CD4-positive, alpha-beta T cell (primary cell): ENCODE measurements at regions not wholly inside any gene's neighbourhood (a gene's known extent, or its start where the extent isn't known, plus 50 kb on each side); places are given as distances from the start of the nearest gene placed in this dataset.

Source experiments
- ATAC-seq: fragments of 200-7000 bp; cut with Tn5 transposase; one replicate; pipeline ENCODE4 v1.10.0; 2022; ENCODE audit warnings: mild to moderate bottlenecking; ENCODE audit not compliant: poor library complexity
- CTCF ChIA-PET: fragments of 350-600 bp; sonication (Branson Sonifier 250); formaldehyde crosslinking; loops from one replicate; lab custom pipeline; 2021; ENCODE audit warnings: antibody characterized with exemption, inconsistent platforms; lab: Charles Lee
- POLR2A ChIA-PET: fragments of 350-600 bp; sonication (Branson Sonifier 250); formaldehyde crosslinking; loops from one replicate; lab custom pipeline; 2021; ENCODE audit warnings: antibody characterized with exemption, inconsistent platforms; lab: Charles Lee
- DNase-seq, 14 experiments: peaks; one replicate each; pipeline ENCODE4 v3.0.0-alpha.2; 2013 to 2020; ENCODE audit warnings: mixed read lengths in 2 of 14
- H3K27ac ChIP-seq, 2 donors: one replicate each; pipeline versions ENCODE4 v1.5.1 to v1.7.0; 2013; ENCODE audit warnings: low read length in 2 of 2, low read depth in 1 of 2, mild to moderate bottlenecking in 1 of 2
- H3K27me3 ChIP-seq, 2 experiments: 1 replicate in 1 of 2; 2 replicates in 1 of 2; pipeline versions ENCODE4 v1.6.1 to v1.7.0; 2013; ENCODE audit warnings: low read length in 2 of 2, control low read depth in 1 of 2, mild to moderate bottlenecking in 1 of 2, moderate library complexity in 1 of 2; ENCODE audit not compliant: insufficient read depth in 2 of 2, control insufficient read depth in 1 of 2
- H3K36me3 ChIP-seq: one replicate; pipeline ENCODE4 v1.6.1; 2013; ENCODE audit warnings: low read length, control low read depth; ENCODE audit not compliant: insufficient read depth
- H3K4me1 ChIP-seq: one replicate; pipeline ENCODE4 v1.6.1; 2013; ENCODE audit warnings: low read length, control low read depth; ENCODE audit not compliant: insufficient read depth
- H3K4me3 ChIP-seq: one replicate; pipeline ENCODE4 v1.5.1; 2013; ENCODE audit warnings: mild to moderate bottlenecking, low read length, moderate library complexity
- H3K9me3 ChIP-seq, 2 experiments: 1 replicate in 1 of 2; 2 replicates in 1 of 2; pipeline versions ENCODE4 v1.6.1 to v1.7.0; 2013; ENCODE audit warnings: low read length in 2 of 2, mild to moderate bottlenecking in 2 of 2, control low read depth in 1 of 2, moderate library complexity in 1 of 2; ENCODE audit not compliant: control insufficient read depth in 1 of 2, insufficient read depth in 1 of 2
- H3K27ac Mint-ChIP-seq: one replicate; pipeline ENCODE4 v1.8.0; 2020; ENCODE audit warnings: mixed read lengths
- H3K27me3 Mint-ChIP-seq: one replicate; pipeline ENCODE4 v1.8.0; 2021; ENCODE audit warnings: mixed read lengths
- H3K36me3 Mint-ChIP-seq: one replicate; pipeline ENCODE4 v1.8.0; 2021; ENCODE audit warnings: low read depth, mixed read lengths
- H3K4me1 Mint-ChIP-seq: one replicate; pipeline ENCODE4 v1.8.0; 2021; ENCODE audit warnings: low read depth, mixed read lengths
- H3K4me3 Mint-ChIP-seq: one replicate; pipeline ENCODE4 v1.8.0; 2020; ENCODE audit warnings: mild to moderate bottlenecking, mixed read lengths
- H3K9me3 Mint-ChIP-seq: one replicate; pipeline ENCODE4 v1.8.0; 2020; ENCODE audit warnings: mixed read lengths
- CTCF ChIP-seq: fragments of 200-600 bp; IDR thresholded peaks from one replicate; pipeline ENCODE4 v1.8.0; 2022; ENCODE audit warnings: antibody characterized with exemption, mild to moderate bottlenecking
- intact Hi-C, 2 experiments: fragments of 100-400 bp; cut with DNase I in 1 of 2; cut with micrococcal nuclease in 1 of 2; formaldehyde crosslinking; loops; one replicate each; pipeline versions ENCODE4 v1.15.1 to v1.9.0; 2023 to 2025; cut with DNase I, micrococcal nuclease

DNA sequence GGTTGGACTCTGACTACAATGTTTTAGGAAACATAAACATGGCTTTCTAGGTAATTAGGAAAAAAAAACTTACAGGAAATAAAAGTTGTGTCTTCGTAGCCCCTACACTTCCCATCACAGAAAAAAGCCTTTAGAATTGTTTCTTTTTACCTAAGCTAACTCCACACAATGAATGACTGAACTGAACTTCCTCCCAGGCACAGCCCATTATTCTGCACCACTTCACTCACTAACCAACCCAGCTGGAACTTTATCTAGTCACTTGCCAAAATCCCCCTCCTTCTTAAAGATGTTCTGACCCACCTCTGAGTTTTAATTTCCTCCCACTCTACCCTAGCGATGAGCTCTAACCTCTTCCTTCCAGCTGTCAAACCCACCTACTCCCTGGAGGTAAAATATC is 91.7 kb upstream of the MEOX2 start:
- Mint-ChIP-seq H3K4me1 (no peaks in the 10 kb centered on the region), H3K27me3 (no peaks in the 10 kb centered on the region), H3K27ac (no peak overlapping the region), H3K4me3 (no peak overlapping the region), H3K36me3 (no peaks in the 10 kb centered on the region), H3K9me3 (peaks cover 2% of the 10 kb centered on the region)
- H3K27me3 ChIP-seq = no peaks in the 10 kb centered on the region
- H3K9me3 ChIP-seq = peaks cover 0 to 5% of the 10 kb centered on the region in 2 experiments
- no peak overlapping the region for H3K4me3 ChIP-seq
- H3K4me1 ChIP-seq = no peaks in the 10 kb centered on the region
- ChIA-PET CTCF (no interaction called here), POLR2A (no interaction called here)
- no peaks in the 10 kb centered on the region for H3K36me3 ChIP-seq
- ATAC-seq = no peak
- intact Hi-C loops = no loop called here
- DNase-seq = no peak
- no peak overlapping the region for H3K27ac ChIP-seq
- no peak for TF ChIP-seq CTCF

DNA sequence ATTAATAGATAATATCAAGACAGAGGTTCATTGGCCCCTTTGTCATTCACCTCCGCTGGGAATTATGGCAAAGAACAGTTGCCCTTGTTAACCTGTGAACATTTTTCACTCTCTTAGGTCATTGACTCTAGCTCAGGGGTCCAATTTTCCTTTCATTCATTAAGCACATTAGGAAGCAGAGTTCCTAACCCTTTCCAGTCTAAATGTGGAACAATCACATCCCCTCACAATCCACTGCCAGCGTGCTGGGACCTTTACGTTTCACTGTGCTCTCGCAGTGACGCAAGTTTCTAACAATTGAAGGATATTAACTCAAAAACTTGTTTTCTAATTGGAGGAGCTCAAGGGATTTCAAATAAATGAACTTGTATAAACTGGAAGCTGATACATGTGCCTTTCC is 79.3 kb upstream of the MEOX2 start:
- Mint-ChIP-seq H3K9me3 (peaks cover 8% of the 10 kb centered on the region), H3K27ac (no peak overlapping the region), H3K36me3 (no peaks in the 10 kb centered on the region), H3K4me3 (no peak overlapping the region), H3K27me3 (no peaks in the 10 kb centered on the region), H3K4me1 (no peaks in the 10 kb centered on the region)
- no peak for ATAC-seq
- H3K4me3 ChIP-seq = no peak overlapping the region
- TF ChIP-seq CTCF = no peak
- no peak for DNase-seq
- CTCF ChIA-PET = no interaction called here
- H3K9me3 ChIP-seq = peaks cover 0 to 12% of the 10 kb centered on the region in 2 experiments
- POLR2A ChIA-PET = no interaction called here
- H3K36me3 ChIP-seq = no peaks in the 10 kb centered on the region
- intact Hi-C loops = no loop called here
- no peak overlapping the region for H3K27ac ChIP-seq
- no peaks in the 10 kb centered on the region for H3K4me1 ChIP-seq
- no peaks in the 10 kb centered on the region for H3K27me3 ChIP-seq

- peaks cover 5% of the 10 kb centered on the region for H3K9me3 Mint-ChIP-seq
- no peak overlapping the region for H3K27ac Mint-ChIP-seq
- Histone ChIP-seq H3K4me1 (no peaks in the 10 kb centered on the region), H3K4me3 (no peak overlapping the region), H3K27me3 (no peaks in the 10 kb centered on the region), H3K27ac (no peak overlapping the region), H3K36me3 (no peaks in the 10 kb centered on the region), H3K9me3 (peaks cover 0 to 15% of the 10 kb centered on the region in 2 experiments)
- intact Hi-C loops = no loop called here
- no peaks in the 10 kb centered on the region for H3K4me1 Mint-ChIP-seq
- H3K27me3 Mint-ChIP-seq = no peaks in the 10 kb centered on the region
- no peak overlapping the region for H3K4me3 Mint-ChIP-seq
- CTCF ChIA-PET = no interaction called here
- DNase-seq (no peak), ATAC-seq (no peak)
- TF ChIP-seq CTCF = no peak
- no peaks in the 10 kb centered on the region for H3K36me3 Mint-ChIP-seq
- POLR2A ChIA-PET = no interaction called here
Observed at GRCh38 chr7:15764851-15765382, 78.4 kb upstream of the MEOX2 start.
